Right ventricle myocardium inferior (tissue), 1 donor: ENCODE measurements at regions not wholly inside any gene's neighbourhood (a gene's known extent, or its start where the extent isn't known, plus 50 kb on each side); places are given as distances from the start of the nearest gene placed in this dataset.

Experiments used
- ATAC-seq: fragments of 200-7000 bp; cut with Tn5 transposase; one replicate; pipeline ENCODE4 v1.9.1; 2020; ENCODE audit warnings: mild to moderate bottlenecking, moderate library complexity
- DNase-seq: peaks from one replicate; pipeline ENCODE4 v3.0.0; 2021; ENCODE audit errors: missing footprints
- intact Hi-C: fragments of 100-400 bp; cut with DNase I; formaldehyde crosslinking; loops from one replicate; pipeline ENCODE4 v1.11.0; 2022
- donor health status: DM: no; HTN: yes; CAD: no; lungs with severe emphysema.

DNA sequence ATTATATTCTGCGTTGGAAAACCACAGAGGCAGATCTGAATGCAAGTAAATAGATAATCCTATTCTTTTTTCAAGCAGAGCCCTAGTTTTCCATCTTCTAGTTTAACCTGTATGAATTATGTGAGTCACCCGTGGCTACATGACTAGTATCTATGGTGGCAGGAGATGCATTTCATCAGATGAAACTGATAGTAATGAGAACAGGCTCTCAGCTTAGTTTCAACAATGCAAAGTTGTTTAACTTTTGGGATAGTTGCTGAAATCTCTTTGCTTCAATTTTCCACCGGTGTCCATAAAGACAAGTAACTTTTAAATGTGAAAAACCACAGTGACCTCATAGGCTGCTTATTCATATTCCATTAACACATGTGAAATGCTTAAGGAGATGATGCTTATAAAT lies 1317.4 kb upstream of the TENM3 start:
- DNase-seq (no peak), ATAC-seq (no peak)
- intact Hi-C loops: no loop called here

DNA sequence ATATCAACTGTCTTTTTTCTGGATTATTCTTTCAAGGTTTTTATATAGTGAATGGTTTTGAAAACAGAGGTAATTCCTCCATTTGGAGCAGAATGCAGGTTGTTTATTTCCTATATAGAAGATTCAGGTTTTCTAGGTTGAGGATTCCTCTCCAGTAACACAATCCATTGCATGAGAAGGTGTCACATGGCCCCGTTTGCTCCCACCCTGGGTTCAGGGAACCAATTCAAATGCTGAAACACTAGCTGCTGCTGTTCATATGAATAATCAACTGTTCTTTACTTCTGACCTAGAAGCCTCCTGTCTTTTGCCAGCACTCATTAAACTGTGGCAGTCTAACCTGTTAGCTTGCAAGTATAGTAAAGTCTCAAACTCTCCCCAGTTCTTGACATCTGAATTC lies 1316.9 kb upstream of the TENM3 start:
- DNase-seq: no peak
- intact Hi-C loops: no loop called here
- no peak for ATAC-seq

DNA sequence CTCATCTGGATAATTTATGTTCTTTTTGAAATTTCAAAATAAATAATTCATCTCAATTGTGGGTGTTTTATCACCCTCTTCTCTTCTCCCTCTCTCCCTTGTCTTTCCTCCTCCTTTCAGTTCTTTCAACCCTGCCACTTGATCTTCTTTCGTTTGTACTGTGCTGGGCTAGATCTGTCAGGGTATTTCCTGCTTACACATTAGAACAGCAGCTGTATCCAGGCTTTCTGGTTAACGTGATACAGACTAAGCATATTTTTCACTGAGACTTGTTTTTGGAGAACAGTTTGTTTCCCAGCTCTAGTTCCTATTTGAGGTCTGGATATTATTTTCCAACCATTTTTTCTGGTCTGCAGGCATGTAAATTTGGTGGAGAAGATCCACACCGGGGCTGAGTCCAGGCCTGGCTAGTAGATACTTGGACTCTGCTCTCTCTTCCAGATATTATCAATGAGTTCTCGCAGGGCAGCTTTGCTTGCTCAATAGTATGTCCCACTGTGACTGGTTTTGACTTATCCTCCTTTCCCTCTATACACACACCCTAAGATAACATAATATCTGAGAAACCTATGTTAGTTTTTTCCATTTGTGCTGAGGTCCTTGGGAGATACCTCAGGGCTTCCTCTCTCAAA lies 1310.7 kb upstream of the TENM3 start:
- DNase-seq (no peak), ATAC-seq (no peak)
- intact Hi-C loops: no loop called here

DNA sequence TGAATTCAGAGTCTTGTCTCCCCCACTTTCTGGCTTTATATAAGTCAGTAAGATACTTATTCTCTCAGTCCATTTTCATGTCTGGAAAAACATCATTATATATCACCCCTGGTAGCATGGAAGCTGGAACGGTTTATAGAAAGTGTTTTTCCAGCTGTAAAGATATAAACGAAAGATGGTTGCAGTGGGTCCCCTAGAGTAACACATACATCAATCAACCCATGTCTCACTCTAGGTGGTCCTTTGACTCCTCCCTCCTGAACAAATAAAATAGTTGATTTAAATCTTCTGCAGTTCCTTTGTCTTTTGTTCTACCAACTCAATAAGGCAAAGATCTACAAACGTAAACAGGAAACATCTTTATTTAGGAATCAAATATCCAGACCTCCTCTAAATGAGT lies 1306.1 kb upstream of the TENM3 start:
- ATAC-seq (no peak), DNase-seq (no peak)
- intact Hi-C loops: no loop called here

DNA sequence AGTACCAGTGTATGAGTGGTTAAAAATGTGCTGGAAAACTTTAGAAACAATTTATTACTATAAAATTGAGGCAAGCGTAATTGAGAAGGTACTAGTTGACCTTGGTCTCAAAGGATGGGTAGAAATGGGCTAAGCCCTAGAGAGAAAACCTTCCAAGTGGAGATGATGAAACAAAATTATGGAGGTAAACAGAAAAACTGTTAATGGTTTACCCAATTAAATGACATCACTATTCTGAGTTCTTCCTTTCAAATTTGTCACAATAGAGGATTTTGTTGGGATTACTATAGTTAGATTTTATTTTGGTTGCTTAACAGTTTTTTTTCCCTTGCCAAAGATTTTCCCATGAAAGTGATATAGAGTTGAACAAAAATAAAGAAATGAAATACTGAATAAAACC lies 1302.5 kb upstream of the TENM3 start:
- intact Hi-C loops: no loop called here
- no peak for DNase-seq
- no peak for ATAC-seq

DNA sequence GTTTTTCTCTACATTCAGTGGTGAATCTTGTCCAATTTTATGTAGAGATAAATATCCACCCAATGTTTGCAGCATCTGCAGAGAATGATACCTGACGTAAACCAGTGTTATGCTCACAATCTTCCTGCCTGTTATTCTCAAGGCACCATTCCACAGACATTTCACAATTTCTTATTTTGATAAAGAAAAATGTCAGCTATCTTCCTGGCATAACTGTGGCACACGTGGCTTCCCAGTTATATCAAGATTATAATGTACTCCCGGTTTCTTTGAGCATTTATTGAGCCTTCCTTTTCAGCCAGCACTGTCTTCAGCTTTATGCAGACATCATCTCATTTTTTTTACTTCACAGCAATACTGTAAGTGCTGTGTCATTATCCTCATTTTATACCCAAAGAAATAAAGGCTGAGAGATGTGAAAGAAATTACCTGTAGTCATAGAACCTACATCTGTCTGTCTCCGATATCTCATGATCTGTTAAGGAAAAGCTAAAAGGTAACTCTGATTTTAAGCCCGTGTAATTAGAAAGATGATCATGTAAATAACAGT lies 1300.8 kb upstream of the TENM3 start:
- DNase-seq: no peak
- no peak for ATAC-seq

DNA sequence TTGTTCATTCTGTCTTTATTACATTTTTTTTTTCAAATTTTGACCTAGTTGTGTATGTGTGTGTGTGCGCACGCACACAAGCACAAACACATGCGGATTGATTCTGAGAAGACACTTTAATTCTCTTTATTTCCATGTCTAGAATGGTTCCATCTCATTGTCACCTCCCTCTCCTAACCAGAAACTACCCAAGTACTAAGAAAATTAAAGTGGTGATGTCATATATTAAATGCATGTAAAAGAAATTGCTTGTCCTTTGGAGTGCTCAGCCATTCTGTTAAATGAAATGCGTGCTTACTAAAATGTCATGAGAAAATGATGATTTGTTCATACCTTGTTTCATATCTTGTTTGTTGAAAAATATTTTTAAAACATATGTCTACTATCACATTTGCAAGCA lies 1297.0 kb upstream of the TENM3 start:
- DNase-seq: no peak
- ATAC-seq: no peak
- intact Hi-C loops: no loop called here

More for the DNA sequence above, 1300.8 kb upstream of the TENM3 start:
- intact Hi-C loops: no loop called here

DNA sequence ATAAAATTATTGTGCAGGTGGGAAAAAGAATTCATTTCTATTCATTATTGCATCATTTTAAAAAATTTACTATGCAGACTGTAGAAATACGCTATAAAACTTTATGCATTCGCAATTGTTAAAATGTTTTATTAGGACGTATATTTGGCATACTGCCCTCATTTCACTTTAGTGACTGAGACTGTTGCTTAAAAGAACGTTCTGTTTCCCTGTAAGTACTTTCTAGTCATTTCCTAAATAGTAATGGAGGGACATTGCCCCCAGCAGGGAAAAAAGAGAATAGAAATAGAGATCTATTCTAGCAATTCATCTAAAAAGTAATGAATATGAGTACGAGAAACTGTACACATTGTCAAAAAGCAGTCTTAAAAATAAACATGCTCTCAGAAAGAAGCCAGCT lies 1295.8 kb upstream of the TENM3 start:
- intact Hi-C loops: no loop called here
- DNase-seq: no peak
- no peak for ATAC-seq

DNA sequence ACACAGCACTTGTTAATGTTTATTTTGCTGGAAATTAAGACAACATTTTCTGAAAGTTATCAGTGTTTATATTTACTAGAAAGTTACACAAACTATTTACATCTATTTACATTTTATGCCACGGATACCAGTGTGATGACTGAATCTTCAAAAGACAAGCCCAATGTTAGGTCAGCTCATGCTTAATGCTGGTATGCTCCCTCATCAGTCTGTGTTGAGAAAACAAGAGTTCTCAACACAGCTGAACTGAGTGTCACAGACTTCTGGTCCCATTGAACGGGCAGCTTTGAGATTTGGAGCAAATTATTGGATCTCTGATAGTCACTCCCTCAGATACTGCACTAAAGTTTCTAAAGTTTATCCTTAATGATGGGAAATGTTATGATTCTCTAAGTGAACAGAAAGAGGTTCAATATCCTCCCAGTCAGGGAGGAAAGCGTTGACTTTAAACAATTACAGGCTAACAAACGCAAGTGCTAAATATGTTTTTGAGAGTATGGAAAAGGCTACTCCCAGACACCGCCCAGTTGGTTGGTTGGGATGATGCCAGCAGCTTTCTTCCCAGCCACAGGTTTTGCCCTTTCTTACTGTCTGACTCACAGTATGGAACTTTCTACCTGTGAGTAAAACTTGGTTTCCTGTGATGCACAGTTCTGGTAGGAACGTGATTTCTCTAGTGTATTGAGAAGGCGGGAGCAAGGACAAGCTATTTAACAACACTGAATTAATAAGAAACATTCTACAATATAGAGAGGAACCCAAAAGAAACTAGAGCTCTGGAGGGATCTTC lies 1293.6 kb upstream of the TENM3 start:
- ATAC-seq: no peak
- DNase-seq: no peak

DNA sequence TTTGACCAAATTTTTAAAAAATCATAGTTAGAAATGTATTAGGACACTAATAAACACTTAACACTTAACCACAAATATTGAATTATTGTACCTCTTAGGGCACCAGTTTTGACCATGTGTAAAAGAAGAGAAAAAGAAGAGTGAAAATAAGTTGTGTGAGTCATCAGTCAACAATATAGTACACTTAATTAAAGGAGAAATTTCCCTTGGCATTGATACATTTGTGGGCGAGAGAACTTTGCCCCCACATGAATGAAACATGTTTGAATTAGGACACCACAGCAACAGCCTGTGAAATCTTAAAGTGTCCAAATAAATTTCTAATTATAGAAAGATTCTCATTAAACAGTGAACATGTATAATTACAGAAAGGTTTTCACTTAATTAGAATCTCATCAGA lies 1292.8 kb upstream of the TENM3 start:
- intact Hi-C loops: no loop called here
- DNase-seq: no peak

More for the DNA sequence above, 1293.6 kb upstream of the TENM3 start:
- intact Hi-C loops: no loop called here

DNA sequence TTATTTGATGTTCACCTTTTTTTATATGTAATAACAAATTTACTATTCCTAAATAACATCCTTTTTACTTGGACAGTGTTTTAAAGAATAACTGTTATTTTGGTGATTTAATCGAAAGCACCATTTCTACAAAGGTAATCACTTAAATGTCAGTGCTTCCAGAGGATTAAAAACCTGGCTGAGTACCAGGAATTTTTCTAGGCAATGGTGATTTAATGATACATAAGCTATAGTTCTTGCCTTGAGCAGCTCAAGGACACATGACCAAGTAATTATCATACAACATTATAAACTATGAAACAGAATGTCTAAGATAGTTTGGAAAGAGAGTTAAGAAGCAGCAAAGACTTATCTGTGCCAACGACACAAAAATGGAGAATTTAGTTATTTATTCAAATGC lies 1291.9 kb upstream of the TENM3 start:
- no peak for ATAC-seq
- intact Hi-C loops: no loop called here
- DNase-seq: no peak

More for the DNA sequence above, 1292.8 kb upstream of the TENM3 start:
- no peak for ATAC-seq

DNA sequence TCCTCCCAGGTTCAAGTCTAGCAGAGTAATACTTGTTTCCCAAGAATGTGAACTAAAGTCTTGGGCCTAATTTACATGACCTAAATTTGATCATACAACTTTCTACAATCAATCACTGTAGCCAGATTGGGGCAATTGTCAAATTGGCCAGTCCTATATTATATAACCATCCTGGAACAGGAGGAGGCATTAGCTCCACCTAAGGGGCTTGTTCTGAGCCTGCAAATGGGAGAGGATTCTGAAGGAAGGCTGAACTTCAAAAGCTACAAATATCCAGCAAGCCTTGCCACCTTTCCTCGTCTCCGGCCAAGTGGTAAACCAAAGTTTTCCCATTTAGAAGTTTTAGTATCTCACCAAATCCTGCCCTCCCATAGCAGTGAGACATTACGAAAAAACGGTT lies 1289.6 kb upstream of the TENM3 start:
- DNase-seq: no peak
- intact Hi-C loops: no loop called here
- no peak for ATAC-seq

DNA sequence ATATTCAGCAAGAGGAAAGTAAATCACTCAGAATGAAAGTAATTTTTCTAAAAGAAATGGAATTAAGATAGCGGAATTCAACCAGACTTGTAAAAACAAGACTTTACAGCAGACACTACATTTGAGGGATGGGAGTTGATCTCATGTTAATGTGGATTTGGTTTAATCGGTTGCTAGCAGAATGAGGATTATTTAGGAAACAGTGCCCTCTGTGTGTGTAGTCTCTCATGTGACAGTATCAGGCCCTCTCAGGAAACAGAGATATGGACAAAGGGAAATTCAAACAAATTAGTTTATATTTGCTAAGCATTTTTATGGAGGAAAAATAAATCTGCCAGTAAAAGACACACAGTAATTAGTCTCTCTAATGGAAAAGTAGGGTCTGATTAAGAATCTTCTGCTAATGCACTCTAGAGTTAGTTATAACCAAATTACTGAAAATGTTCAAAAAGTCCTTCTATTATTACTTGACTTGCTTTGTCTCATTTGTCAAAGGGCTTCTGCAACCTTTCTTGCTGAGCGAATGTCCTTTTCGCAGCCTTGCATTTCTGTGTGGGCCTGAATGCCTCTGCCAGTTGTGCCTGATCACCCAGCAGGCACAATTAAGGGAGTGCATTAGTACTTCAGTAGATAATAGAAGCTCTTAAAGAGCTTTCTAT lies 1282.3 kb upstream of the TENM3 start:
- ATAC-seq (no peak), DNase-seq (no peak)
- intact Hi-C loops: no loop called here

DNA sequence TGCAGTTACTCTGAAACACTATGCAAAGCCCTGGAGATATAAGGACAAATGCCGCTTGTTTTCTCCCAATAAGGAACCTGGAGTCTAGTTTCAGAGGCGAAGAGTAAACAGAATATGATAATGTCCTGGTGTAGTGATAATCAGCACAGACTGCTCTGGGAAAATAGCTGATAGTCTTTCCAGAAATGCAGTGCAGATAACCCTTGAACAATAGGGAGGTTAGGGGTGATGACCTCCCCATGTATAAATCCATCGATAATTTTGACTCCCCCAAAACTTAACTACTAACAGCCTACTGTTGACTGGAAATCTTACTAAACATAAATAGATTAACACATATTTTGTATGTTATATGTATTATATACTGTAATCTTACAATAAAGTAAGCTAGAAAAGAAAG lies 1280.9 kb upstream of the TENM3 start:
- ATAC-seq: no peak
- no peak for DNase-seq
- intact Hi-C loops: no loop called here

DNA sequence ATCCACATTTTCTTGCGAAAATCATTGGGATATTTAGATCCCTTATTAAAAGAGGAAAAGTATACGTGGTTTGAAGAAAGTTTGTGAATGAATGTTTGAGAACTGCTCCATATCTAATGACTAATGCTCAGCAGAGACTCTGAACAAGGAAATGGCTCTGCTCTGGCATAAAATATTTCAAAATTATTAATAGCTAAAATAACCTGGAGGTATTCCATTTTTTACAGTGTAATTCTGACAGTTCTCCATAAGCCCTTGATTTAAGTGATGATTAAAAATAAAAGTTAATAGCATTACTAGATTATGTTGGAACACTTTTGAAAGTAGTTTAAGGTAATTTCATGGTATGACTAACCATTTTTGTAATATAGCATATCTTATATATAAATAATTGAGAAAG lies 1276.9 kb upstream of the TENM3 start:
- DNase-seq: no peak
- no peak for ATAC-seq
- intact Hi-C loops: no loop called here

DNA sequence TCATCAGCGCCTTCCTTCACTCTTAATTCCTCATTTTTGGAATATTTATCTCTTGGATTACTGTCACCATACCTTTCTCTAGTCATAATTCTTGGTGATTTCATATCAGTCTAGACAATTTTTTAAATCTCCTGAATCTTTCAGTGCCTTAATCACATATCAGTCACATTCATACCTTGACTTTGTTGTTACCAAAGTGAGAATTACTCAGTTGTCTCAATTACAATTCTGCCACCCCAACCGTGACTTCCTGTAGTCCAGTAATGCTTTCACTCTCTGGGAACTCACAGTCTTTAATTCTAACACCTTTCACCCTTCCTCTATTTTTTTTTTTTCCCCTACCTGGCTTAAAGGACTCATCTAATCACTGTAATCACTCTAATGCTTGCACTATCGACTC lies 1275.3 kb upstream of the TENM3 start:
- DNase-seq: no peak
- ATAC-seq: no peak
- intact Hi-C loops: no loop called here

DNA sequence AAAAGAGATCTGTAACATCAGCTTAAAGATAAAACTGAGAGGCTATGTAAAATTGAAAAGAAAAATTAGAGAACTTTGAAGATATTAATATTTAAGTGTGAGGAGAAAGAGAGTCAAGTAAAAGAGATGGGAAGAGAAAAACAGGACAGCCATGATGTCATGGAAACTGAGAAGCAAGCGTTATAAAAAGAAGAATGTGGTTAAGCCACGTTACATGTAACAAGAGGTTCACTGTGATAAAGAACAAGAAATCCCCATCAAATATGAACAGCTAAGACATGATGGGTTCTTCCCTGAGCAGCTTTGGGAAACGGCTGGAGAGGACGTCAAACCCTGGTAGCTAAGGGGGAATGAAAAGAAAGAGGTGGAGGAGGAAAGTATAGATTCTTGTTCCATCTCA lies 1269.3 kb upstream of the TENM3 start:
- intact Hi-C loops: no loop called here
- DNase-seq: no peak
- ATAC-seq: no peak

DNA sequence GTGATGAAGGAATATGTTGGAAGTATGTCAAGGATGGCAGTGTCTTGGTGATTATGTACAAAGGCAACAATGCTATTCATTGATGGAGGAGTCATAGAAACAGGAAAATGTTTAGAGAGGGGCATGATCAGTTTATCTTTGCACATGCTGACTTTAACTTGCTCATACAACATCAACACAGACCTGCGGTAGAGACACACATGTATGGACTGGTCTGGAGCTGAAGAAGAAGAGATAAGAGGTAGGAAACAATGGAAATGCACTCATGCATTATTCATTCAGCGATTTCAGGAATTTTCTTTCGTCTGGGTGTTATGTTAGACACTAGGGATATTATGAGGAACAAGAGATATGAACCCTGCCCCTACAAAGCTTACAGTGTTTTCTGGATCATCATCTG lies 1252.3 kb upstream of the TENM3 start:
- intact Hi-C loops: no loop called here
- DNase-seq (no peak), ATAC-seq (no peak)

DNA sequence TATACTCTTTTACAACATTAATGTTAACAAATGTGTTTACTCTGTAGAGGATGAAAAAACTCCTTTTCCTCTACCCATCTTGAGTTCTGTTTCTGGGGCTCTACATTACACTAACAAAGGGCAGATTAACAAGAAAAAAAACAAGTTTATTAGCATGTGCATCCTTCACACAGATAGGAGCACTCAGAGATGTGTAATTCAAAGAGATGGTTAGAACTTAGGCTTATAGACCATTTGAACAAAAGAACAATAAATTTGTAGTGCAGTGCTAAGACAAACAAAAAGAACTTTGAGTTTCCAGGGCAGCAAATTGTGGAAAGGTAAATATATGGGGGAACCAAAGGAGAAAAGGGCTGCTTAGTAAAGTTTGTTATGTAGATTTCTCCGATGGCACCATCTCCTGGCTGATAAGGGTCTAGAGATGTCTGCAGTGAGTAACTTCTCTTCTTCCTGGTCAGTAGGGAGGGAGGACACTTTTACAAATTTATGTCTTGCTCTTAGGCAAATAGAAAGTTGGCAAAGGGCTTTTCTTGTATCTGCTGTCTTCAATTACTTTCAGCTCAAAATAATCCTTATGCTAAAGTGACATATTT lies 1249.9 kb upstream of the TENM3 start:
- DNase-seq: no peak
- intact Hi-C loops: no loop called here
- no peak for ATAC-seq

DNA sequence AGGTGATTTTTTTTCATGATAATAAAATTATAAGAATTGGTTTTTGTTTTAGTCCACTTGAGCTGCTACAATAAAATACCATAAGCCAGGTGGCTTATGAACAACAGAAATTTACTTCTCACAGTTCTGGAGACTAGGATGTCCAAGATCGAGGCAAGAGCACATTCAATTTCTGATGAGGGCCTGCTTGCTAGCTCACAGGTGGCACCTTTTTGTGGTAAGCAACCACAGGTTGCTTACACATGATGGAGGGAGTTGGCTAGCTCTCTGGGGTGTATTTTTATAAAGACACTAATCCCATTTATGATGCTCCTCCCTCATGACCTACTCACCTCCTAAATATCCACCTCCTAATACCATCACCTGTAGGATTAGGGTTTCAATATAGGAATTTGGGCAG lies 1248.5 kb upstream of the TENM3 start:
- DNase-seq: no peak

More for the DNA sequence above, 1248.5 kb upstream of the TENM3 start:
- intact Hi-C loops: no loop called here
- ATAC-seq: no peak
